22Rv1 (cell line): ENCODE measurements at regions not wholly inside any gene's neighbourhood (a gene's known extent, or its start where the extent isn't known, plus 50 kb on each side); places are given as distances from the start of the nearest gene placed in this dataset.
"Not testable (repeated sequence)": the region's sequence is repeated elsewhere in the genome, so short reads cannot be mapped to it uniquely, and the experiment has no call there.

Source experiments
- CTCF ChIP-seq: fragments of 450-650 bp; IDR thresholded peaks from 2 replicates; pipeline ENCODE4 v1.5.1; 2017; ENCODE audit warnings: mild to moderate bottlenecking
- ZFX ChIP-seq: fragments of 450-650 bp; IDR thresholded peaks from 2 replicates; pipeline ENCODE4 v1.6.1; 2017; ENCODE audit warnings: antibody characterized with exemption, borderline replicate concordance

- TF ChIP-seq CTCF, ZFX: not testable (repeated sequence)
Observed at GRCh38 chr14:85829601-85830000, 299.7 kb downstream of the FLRT2 start.
